NCI-H1694 (cell line): ENCODE measurements at regions not wholly inside any gene's neighbourhood (a gene's known extent, or its start where the extent isn't known, plus 50 kb on each side); places are given as distances from the start of the nearest gene placed in this dataset.
"Not testable (repeated sequence)": the region's sequence is repeated elsewhere in the genome, so short reads cannot be mapped to it uniquely, and the experiment has no call there.

Experiments
- DNase-seq: peaks from one replicate; lab custom pipeline; 2025; lab: John Stamatoyannopoulos, UW

- DNase-seq = no peak
These were observed 92.1 kb upstream of the ID2 start for GRCh38 chr2:8589721-8590120.

GRCh38 chr2:8590938-8591337 is 90.9 kb upstream of the ID2 start:
- DNase-seq = no peak

GRCh38 chr2:8592736-8593135 is 89.1 kb upstream of the ID2 start:
- no peak for DNase-seq

DNA sequence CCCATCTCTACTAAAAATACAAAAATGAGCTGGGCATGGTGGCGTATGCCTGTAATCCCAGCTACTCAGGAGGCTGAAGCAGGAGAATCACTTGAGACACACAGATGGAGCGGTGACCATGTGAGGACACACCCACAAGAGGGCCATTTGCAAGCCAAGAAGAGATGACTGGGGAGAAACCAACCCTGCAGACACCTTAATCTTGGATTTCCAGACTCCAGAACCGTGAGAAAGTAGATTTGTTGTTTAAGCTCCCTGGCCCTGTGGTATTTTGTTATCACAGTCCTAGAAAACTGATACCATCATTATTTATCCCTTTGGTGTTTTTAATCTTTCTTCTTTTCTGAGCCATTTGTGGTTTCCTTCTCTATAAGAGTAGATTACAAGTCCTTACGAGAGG is 88.6 kb upstream of the ID2 start:
- DNase-seq = no peak

GRCh38 chr2:8594731-8595427 is 87.0 kb upstream of the ID2 start:
- no peak for DNase-seq

DNA sequence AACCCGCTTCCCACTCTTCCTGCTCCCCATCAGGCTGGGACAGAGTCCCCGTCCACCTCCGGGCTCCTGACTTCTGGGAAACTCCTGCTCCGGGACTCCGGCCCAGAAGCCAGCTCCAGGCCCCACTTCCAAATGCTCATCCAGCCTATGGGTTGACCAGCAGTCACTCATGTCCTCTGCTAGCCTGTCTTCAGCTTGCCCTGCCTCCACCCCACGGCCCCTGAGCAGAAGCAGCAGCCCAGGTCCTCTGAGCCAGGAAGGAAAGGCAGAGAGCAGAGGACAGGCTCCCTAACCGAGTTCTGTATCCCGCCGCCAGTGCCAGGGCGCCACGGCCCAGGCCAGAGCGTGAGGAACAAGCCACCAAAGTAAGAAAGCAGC is 86.4 kb upstream of the ID2 start:
- no peak for DNase-seq

- DNase-seq = no peak
These were observed 85.8 kb upstream of the ID2 start for GRCh38 chr2:8595811-8596600.

DNA sequence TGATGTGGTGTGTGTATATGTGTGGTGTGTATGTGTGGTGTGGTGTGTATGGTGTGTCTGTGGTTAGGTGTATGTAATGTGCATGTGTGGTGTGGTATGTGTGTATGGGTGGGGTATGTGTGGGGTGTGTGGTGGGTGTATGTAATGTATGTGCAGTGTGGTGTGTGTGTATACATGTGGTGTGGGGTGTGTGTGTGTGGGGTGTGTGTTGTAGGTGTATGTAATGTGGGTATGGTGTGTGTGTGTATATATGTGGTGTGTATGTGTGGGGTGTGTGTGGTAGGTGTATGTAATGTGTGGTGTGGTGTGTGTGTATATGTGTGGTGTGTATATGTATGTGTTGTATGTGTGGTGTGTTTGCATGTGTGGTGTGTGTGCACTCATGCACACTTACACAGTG is 84.8 kb upstream of the ID2 start:
- DNase-seq = no peak

GRCh38 chr2:8597559-8598225 is 84.2 kb upstream of the ID2 start:
- no peak for DNase-seq

- DNase-seq = no peak
These were observed 83.3 kb upstream of the ID2 start for GRCh38 chr2:8598295-8599165.

DNA sequence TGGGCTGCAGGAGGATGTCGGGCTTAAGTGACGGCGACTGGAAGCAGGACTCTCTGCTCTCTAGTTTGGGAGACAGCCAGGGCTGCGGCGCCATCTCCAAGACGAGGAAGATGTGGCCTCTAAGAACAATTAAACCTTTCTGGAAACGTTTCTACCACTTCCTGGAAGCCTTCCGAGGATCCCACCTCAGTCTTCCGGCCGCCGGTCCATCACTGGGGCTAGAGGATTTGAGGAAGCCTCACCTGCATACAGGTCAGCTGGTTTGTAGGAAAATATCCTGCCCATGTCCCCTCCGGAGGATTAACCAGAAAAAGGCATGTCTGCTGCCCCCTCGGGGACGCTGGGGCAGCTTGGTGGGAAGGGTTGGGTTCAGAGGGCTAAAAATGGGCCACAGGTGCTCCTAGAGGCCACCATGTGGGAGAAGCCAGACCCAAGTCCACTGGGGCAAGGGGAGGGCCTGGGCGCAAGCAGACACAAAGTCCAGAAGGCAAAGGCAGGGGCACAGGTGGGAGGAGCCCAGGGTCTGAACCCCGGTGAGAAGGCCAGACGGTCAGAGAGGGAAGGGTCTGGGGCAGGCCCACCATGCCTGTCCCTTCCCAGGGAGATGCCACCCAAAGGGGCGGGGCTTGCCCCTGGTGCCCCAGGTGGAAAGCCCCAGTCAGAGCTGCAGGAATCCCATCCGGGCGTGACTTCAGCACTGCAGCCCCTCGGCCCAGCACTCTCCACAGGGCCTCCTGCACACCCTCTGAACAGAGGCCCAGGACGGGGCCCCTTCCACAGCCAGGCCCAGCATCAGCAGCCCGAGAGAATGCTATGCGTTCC is 82.2 kb upstream of the ID2 start:
- DNase-seq = no peak

DNA sequence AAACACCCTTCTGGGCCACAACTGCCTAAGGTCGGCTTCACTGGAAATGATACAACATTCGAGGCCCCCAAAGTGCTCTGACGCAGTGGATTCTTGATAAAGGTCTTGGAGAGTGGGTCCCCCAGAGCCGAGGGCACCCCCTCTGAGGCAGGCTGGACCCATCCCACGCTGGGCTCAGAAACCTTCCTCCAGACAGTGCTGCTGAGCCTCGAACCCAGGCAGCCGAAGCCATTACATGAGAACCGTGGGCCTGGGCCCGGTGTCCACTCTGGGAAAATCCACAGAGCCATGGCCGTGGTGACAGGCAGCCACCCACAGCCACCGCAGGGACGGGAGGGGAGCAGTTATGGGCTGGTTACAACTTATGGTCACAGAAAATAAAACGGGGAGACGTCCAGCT is 81.4 kb upstream of the ID2 start:
- DNase-seq = no peak

- DNase-seq = no peak
These were observed 79.0 kb upstream of the ID2 start for GRCh38 chr2:8602809-8603208.

GRCh38 chr2:8603356-8603755 is 78.5 kb upstream of the ID2 start:
- DNase-seq = not testable (repeated sequence)

DNA sequence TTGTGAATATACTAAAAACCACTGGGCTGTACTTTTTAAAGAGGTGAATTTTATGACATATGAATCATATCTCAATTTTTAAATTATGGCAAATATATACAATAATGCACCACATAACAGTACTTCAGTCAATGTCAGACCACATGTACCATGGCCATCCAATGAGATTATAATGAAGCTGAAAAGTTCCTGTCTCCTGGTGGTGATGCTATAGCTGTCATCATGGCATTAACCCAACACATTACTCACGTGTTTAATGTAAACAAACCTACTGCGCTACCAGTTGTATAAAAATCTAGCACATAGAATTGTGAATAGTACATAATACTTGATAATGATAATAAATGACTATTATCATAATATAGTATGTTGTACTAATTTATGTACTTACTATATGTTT is 77.6 kb upstream of the ID2 start:
- DNase-seq = no peak

DNA sequence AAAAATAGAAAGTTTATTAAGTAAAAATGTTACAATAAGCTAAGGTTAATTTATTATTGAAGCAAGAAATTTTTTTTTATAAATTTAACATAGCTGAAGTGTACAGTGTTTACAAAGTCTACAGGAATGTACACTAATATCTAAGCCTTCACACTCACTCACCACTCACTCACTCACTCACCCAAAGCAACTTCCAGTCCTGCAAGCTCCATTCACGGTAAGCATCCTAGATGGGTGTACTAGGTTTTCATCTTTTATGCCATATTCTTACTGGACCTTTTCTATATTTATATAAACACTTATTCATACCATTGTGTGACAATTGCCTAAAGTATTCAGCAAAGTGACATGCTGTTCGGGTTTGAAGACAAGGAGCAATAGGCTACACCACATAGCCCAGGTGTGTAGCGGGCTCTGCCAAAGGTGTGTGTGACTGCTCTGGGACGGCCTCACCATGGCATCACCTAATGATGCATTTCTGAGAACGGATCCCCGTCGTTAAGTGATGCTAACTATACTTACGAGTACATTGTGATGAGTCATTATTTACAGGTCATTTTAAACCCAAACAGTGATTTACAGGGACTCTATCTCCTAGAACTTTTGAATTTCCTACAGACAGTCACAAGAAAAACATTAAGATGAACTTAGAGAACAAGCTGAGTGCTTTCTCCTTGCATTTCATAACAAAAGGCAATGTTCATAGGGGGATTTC is 76.3 kb upstream of the ID2 start:
- no peak for DNase-seq

- DNase-seq = no peak
These were observed 75.6 kb upstream of the ID2 start for GRCh38 chr2:8606226-8606625.

DNA sequence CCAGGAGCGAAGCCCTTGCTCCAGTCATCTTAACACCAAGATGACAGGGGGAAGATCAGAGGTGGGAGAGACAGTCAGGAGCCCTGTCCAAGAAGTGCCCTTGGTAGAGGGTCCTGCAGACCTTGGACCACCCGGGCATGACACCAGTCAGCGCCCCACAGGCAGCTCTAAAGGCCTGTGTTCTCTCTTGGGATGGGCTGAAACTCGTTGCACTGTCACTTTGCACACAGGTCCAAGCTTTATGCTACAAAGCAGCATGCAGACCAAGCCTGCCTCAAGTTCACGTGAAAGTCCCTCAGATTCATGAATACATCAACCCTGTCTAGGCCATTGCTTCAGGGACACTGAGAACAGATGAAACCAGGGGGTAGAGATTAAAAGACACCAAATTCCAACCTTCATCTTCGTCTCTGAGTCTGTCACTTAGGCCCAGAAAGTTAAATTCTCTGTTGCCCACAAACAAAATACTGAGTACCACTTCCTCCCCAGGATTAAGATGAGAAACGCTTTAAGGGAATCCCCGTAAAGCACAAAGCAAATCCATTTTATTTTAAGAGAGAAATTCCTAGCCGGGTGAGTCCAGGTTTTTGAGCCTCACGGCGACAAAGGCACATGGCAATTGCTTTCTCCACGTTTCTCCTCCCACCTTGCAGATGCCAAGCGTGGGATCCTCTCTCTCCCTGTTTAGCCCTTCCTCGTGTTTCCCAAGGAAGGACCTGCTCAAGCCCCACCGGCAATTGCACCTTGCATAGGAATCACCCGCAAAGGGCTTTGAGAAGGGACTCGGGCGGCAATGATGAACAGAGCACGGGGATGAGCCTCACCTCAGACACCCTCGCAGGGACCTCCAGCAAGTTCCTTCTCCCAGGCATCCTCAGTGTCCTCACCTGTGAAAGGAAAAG is 75.0 kb upstream of the ID2 start:
- no peak for DNase-seq

GRCh38 chr2:8607606-8608005 is 74.2 kb upstream of the ID2 start:
- no peak for DNase-seq
